Endothelial cell of umbilical vein (primary cell): ENCODE measurements at regions not wholly inside any gene's neighbourhood (a gene's known extent, or its start where the extent isn't known, plus 50 kb on each side); places are given as distances from the start of the nearest gene placed in this dataset.

Experiments
- BruUV-seq: library from RNA; stranded (reverse); fragments of 400-500 nt; replicated peaks from 2 replicates; lab custom pipeline; 2021; lab: Mats Ljungman, UMichigan
- CTCF ChIA-PET: fragments of 300-600, 350-600 bp; sonication (Branson Sonifier 250); formaldehyde crosslinking; loops from one replicate; lab custom pipeline; 2021; ENCODE audit warnings: antibody characterized with exemption, inconsistent platforms; lab: Charles Lee
- POLR2A ChIA-PET: fragments of 300-600, 350-600 bp; sonication (Branson Sonifier 250); formaldehyde crosslinking; loops from one replicate; lab custom pipeline; 2021; ENCODE audit warnings: antibody characterized with exemption, inconsistent platforms; lab: Charles Lee
- DNase-seq: peaks from one replicate; pipeline ENCODE4 v3.0.0-alpha.2; 2011; ENCODE audit warnings: low read depth, low spot score
- FAIRE-seq: peaks from 2 replicates; lab custom pipeline; 2011; peaks lifted over from hg19 to GRCh38; lab: Jason Lieb, UNC
- H2AFZ ChIP-seq: 2 replicates; pipeline ENCODE4 v1.6.0; 2012; ENCODE audit warnings: low read depth, low read length, control low read depth, inconsistent platforms
- H3K27ac ChIP-seq: 2 replicates; pipeline ENCODE4 v1.5.1; 2011; ENCODE audit warnings: low read depth, mild to moderate bottlenecking, control low read depth, low read length, moderate library complexity; ENCODE audit not compliant: insufficient read depth
- H3K27me3 ChIP-seq, 2 experiments: 2 replicates each; pipeline versions ENCODE4 v1.6.0 to v1.6.1; 2011; ENCODE audit warnings: low read length in 2 of 2, mixed read lengths in 1 of 2; ENCODE audit not compliant: control insufficient read depth in 2 of 2, insufficient read depth in 2 of 2
- H3K36me3 ChIP-seq, 2 experiments: 2 replicates in 1 of 2; 3 replicates in 1 of 2; pipeline ENCODE4 v1.5.1; 2011; ENCODE audit warnings: low read length in 2 of 2, mild to moderate bottlenecking in 1 of 2, moderate library complexity in 1 of 2; ENCODE audit not compliant: control insufficient read depth in 2 of 2, insufficient read depth in 2 of 2; ENCODE audit errors: extremely low read depth in 1 of 2
- H3K4me1 ChIP-seq: 3 replicates; pipeline ENCODE4 v1.5.1; 2011; ENCODE audit warnings: mild to moderate bottlenecking, low read length; ENCODE audit not compliant: control insufficient read depth, insufficient read depth; ENCODE audit errors: extremely low read depth
- H3K4me2 ChIP-seq: 2 replicates; pipeline ENCODE4 v1.6.1; 2011; ENCODE audit warnings: low read length, control low read depth, mixed read lengths; ENCODE audit not compliant: insufficient read depth
- H3K4me3 ChIP-seq, 3 experiments: fragments of 200-600 bp in 1 of 3; sonication (generic), shearing (Covaris generic) in 1 of 3; replicated peaks in 1 of 3; 2 replicates each; pipeline ENCODE4 v1.5.1; 2011 to 2016; ENCODE audit warnings: control low read depth in 3 of 3, low read length in 3 of 3, mild to moderate bottlenecking in 2 of 3, inconsistent platforms in 1 of 3, low read depth in 1 of 3, moderate library complexity in 1 of 3; ENCODE audit not compliant: insufficient read depth in 1 of 3
- H3K79me2 ChIP-seq: 2 replicates; pipeline ENCODE4 v1.6.0; 2012; ENCODE audit warnings: low read length, inconsistent platforms; ENCODE audit not compliant: control insufficient read depth, insufficient read depth
- H3K9ac ChIP-seq: replicated peaks from 2 replicates; pipeline ENCODE3; 2011; ENCODE audit warnings: low read length, control low read depth; ENCODE audit not compliant: insufficient read depth; ENCODE audit errors: extremely low read depth
- H3K9me1 ChIP-seq: replicated peaks from 3 replicates; pipeline ENCODE4 v1.6.0; 2011; ENCODE audit warnings: mild to moderate bottlenecking, low read length; ENCODE audit not compliant: control insufficient read depth, insufficient read depth; ENCODE audit errors: extremely low read depth
- H3K9me3 ChIP-seq: replicated peaks from 2 replicates; pipeline ENCODE4 v1.5.1; 2012; ENCODE audit warnings: low read length, inconsistent platforms; ENCODE audit not compliant: control insufficient read depth, insufficient read depth
- H4K20me1 ChIP-seq: replicated peaks from 2 replicates; pipeline ENCODE3; 2011; ENCODE audit warnings: mild to moderate bottlenecking, low read length; ENCODE audit not compliant: control insufficient read depth, insufficient read depth; ENCODE audit errors: extremely low read depth
- CTCF ChIP-seq, 2 donors: IDR thresholded peaks; 1 replicate in 1 of 2; 2 replicates in 1 of 2; pipeline ENCODE4 v1.5.1; 2011; ENCODE audit warnings: low read length in 2 of 2, mild to moderate bottlenecking in 2 of 2, moderate library complexity in 2 of 2, control low read depth in 1 of 2, inconsistent platforms in 1 of 2, low read depth in 1 of 2; ENCODE audit not compliant: insufficient read depth in 1 of 2; ENCODE audit errors: extremely low read depth in 1 of 2
- EZH2 ChIP-seq: IDR thresholded peaks from 2 replicates; pipeline ENCODE4 v1.6.1; 2012; ENCODE audit warnings: borderline replicate concordance, low read depth, mild to moderate bottlenecking, moderate library complexity, low read length, inconsistent platforms; ENCODE audit not compliant: severe bottlenecking
- FOS ChIP-seq: IDR thresholded peaks from 2 replicates; pipeline ENCODE4 v1.6.1; 2011; ENCODE audit warnings: mild to moderate bottlenecking, low read length, moderate library complexity, borderline replicate concordance; ENCODE audit not compliant: insufficient read depth
- GATA2 ChIP-seq: IDR thresholded peaks from 2 replicates; pipeline ENCODE4 v1.7.0; 2011; ENCODE audit warnings: low read depth, mild to moderate bottlenecking, moderate library complexity, mixed read lengths, low read length; ENCODE audit not compliant: insufficient read length, insufficient read depth
- JUN ChIP-seq: IDR thresholded peaks from 2 replicates; pipeline ENCODE4 v1.6.1; 2011; ENCODE audit warnings: borderline replicate concordance, low read depth; ENCODE audit not compliant: insufficient read length, insufficient read depth
- MAX ChIP-seq: IDR thresholded peaks from 2 replicates; pipeline ENCODE4 v1.6.1; 2011; ENCODE audit not compliant: insufficient read depth, insufficient read length
- MYC ChIP-seq: IDR thresholded peaks from one replicate; pipeline ENCODE4 v1.6.1; 2011; ENCODE audit warnings: mild to moderate bottlenecking, low read depth, low read length
- POLR2A ChIP-seq: IDR thresholded peaks from 2 replicates; pipeline ENCODE4 v1.6.1; 2012; ENCODE audit warnings: low read depth, mild to moderate bottlenecking, control low read depth, low read length
- POLR2AphosphoS5 ChIP-seq: IDR thresholded peaks from 2 replicates; pipeline ENCODE4 v1.6.1; 2012; ENCODE audit warnings: low read depth, mild to moderate bottlenecking, control low read depth, low read length, moderate library complexity; ENCODE audit not compliant: insufficient read depth
- dilution Hi-C: fragments of 300-500 bp; cut with MboI; formaldehyde crosslinking; loops from one replicate; pipeline ENCODE4 v1.15.0; 2019; ENCODE audit warnings: low sequenced_read_pairs; ENCODE audit not compliant: extremely low pct_ligation_motif_present
- intact Hi-C: fragments of 100-400 bp; cut with micrococcal nuclease; formaldehyde crosslinking; loops from one replicate; pipeline ENCODE4 v1.10.0; 2022

GRCh38 chr12:61687407-61687806, 572.8 kb upstream of the USP15 start:
- intact Hi-C loops = no loop called here
- no peak overlapping the region for H3K4me3 ChIP-seq
- BruUV-seq = no TSS peak
- no peak overlapping the region for H3K9ac ChIP-seq
- no peak for FAIRE-seq
- peaks cover 2% of the 10 kb centered on the region for H3K9me3 ChIP-seq
- H4K20me1 ChIP-seq = no peaks in the 10 kb centered on the region
- TF ChIP-seq EZH2 (no peak), MYC (no peak), FOS (no peak), POLR2A (no peak), JUN (no peak), GATA2 (no peak), MAX (no peak), CTCF (IDR thresholded peaks at IDR 0.05; ENCODE audit: extremely low read depth in 1 of 2, insufficient read depth in 1 of 2, low read depth in 1 of 2, low read length in 2 of 2) (no peak), POLR2AphosphoS5 (no peak)
- no peak overlapping the region for H2AFZ ChIP-seq
- dilution Hi-C loops = no loop called here
- ChIA-PET CTCF (no interaction called here), POLR2A (no interaction called here)
- no peaks in the 10 kb centered on the region for H3K27me3 ChIP-seq
- H3K9me1 ChIP-seq = no peaks in the 10 kb centered on the region
- H3K4me2 ChIP-seq = no peak overlapping the region
- H3K36me3 ChIP-seq = no peaks in the 10 kb centered on the region
- no peak for DNase-seq
- no peaks in the 10 kb centered on the region for H3K79me2 ChIP-seq
- H3K27ac ChIP-seq = no peak overlapping the region
- no peaks in the 10 kb centered on the region for H3K4me1 ChIP-seq
